ENCODE measurements at regions not wholly inside any gene's neighbourhood (a gene's known extent, or its start where the extent isn't known, plus 50 kb on each side); places are given as distances from the start of the nearest gene placed in this dataset.

- 81% methylated on average over 8 of the region's 8 CpGs for WGBS
- no peaks in the 10 kb centered on the region for H3K36me3 ChIP-seq (ENCODE audit: insufficient read depth)
- no peak for DNase-seq (ENCODE audit: extremely low spot score)
- no peaks in the 10 kb centered on the region for H3K4me1 ChIP-seq (ENCODE audit: insufficient read depth)
- H3K4me3 ChIP-seq (ENCODE audit: low read depth, low read length), result no peak overlapping the region
- H3K27ac ChIP-seq (ENCODE audit: low read depth), result no peak overlapping the region
These were observed 51.5 kb upstream of the PHF21B start for GRCh38 chr22:45061332-45061731.

- no peak overlapping the region for H3K27ac ChIP-seq (ENCODE audit: low read depth)
- no peaks in the 10 kb centered on the region for H3K36me3 ChIP-seq (ENCODE audit: insufficient read depth)
- H3K4me3 ChIP-seq (ENCODE audit: low read depth, low read length), result no peak overlapping the region
- no peaks in the 10 kb centered on the region for H3K4me1 ChIP-seq (ENCODE audit: insufficient read depth)
- WGBS, result 51% methylated on average over 18 of the region's 18 CpGs
- DNase-seq (ENCODE audit: extremely low spot score), result no peak
These were observed 54.8 kb upstream of the PHF21B start for GRCh38 chr22:45064313-45065278.

- WGBS, result 90% methylated on average over 8 of the region's 8 CpGs
These were observed 55.9 kb upstream of the PHF21B start for GRCh38 chr22:45065726-45066125.

DNA sequence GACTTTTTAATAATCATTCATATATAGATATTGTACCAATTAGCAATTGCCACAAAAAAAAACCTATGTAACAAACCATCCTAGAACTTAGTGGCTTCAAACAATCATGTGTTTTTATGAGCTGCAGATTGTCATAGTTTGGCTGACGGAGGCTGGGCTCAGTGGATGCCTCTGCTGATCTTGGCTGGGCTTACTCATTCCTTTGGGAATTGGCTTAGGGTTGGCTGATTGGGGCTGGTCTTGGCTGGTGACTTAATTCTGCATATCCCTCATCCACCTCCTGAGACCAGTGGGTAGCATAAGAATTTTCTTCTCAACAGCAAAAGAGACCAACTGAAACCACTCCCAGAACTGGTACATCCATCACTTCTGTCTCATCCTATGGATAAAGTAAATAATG is 57.9 kb upstream of the PHF21B start:
- no peak for DNase-seq (ENCODE audit: extremely low spot score)
- Histone ChIP-seq H3K36me3 (ENCODE audit: insufficient read depth) (no peaks in the 10 kb centered on the region), H3K4me1 (ENCODE audit: insufficient read depth) (no peaks in the 10 kb centered on the region), H3K27ac (ENCODE audit: low read depth) (no peak overlapping the region), H3K4me3 (ENCODE audit: low read depth, low read length) (no peak overlapping the region)
- WGBS, result 63% methylated on average over 1 of the region's 1 CpG

More at GRCh38 chr22:45065726-45066125, 55.9 kb upstream of the PHF21B start:
- no peak overlapping the region for H3K4me3 ChIP-seq (ENCODE audit: low read depth, low read length)
- no peaks in the 10 kb centered on the region for H3K36me3 ChIP-seq (ENCODE audit: insufficient read depth)
- no peak for DNase-seq (ENCODE audit: extremely low spot score)
- no peaks in the 10 kb centered on the region for H3K4me1 ChIP-seq (ENCODE audit: insufficient read depth)
- H3K27ac ChIP-seq (ENCODE audit: low read depth), result no peak overlapping the region

- 85% methylated on average over 5 of the region's 5 CpGs for WGBS
- Histone ChIP-seq H3K4me3 (ENCODE audit: low read depth, low read length) (no peak overlapping the region), H3K27ac (ENCODE audit: low read depth) (no peak overlapping the region), H3K4me1 (ENCODE audit: insufficient read depth) (no peaks in the 10 kb centered on the region), H3K36me3 (ENCODE audit: insufficient read depth) (no peaks in the 10 kb centered on the region)
- DNase-seq (ENCODE audit: extremely low spot score), result no peak
These were observed 60.1 kb upstream of the PHF21B start for GRCh38 chr22:45069925-45070324.

DNA sequence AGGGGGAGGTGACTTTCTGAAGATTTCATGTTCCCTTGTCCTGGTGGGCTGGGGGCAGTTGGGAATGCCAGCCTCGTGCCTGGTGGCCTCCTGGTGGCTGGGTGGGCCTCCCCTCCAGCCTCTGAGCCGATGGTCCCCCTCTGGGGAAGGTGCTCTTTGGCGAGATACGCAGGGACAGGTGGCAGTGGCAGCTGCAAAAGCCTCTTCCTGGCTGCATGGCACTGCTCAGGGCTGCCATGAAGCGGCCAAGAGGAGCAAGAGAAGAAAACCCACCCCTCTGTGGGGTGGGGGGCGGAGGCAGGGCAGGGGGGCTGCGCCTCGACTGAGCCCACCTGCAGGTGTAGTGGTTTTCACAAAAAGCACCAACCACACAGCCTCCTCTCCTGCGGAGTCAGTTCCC is 61.8 kb upstream of the PHF21B start:
- WGBS, result 56% methylated on average over 9 of the region's 9 CpGs
- Histone ChIP-seq H3K36me3 (ENCODE audit: insufficient read depth) (no peaks in the 10 kb centered on the region), H3K4me1 (ENCODE audit: insufficient read depth) (no peaks in the 10 kb centered on the region), H3K27ac (ENCODE audit: low read depth) (no peak overlapping the region), H3K4me3 (ENCODE audit: low read depth, low read length) (no peak overlapping the region)
- no peak for DNase-seq (ENCODE audit: extremely low spot score)

- DNase-seq (ENCODE audit: extremely low spot score), result no peak
- H3K27ac ChIP-seq (ENCODE audit: low read depth), result no peak overlapping the region
- no peak overlapping the region for H3K4me3 ChIP-seq (ENCODE audit: low read depth, low read length)
- no peaks in the 10 kb centered on the region for H3K4me1 ChIP-seq (ENCODE audit: insufficient read depth)
- no peaks in the 10 kb centered on the region for H3K36me3 ChIP-seq (ENCODE audit: insufficient read depth)
- WGBS, result 22% methylated on average over 17 of the region's 17 CpGs
These were observed 62.6 kb upstream of the PHF21B start for GRCh38 chr22:45072322-45072903.

DNA sequence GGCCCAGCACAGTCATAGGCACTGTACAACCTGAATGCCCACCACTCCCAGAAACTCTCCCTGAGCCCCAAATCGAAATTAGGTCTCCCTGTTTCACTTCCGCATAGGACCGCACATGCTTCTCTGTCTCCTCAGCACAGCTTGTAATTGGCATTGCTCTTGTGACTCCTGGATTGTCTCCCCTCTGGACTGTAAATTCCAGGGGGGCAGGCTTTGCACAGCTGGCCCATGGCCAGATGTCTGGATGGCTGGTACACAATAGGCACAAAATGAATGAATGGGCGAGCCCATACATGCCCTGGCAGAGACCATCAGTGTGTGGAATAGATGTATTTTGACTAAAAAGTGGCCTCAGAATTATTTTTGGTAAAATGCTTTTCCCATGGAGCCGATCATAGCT is 63.3 kb upstream of the PHF21B start:
- Histone ChIP-seq H3K4me3 (ENCODE audit: low read depth, low read length) (no peak overlapping the region), H3K4me1 (ENCODE audit: insufficient read depth) (no peaks in the 10 kb centered on the region), H3K36me3 (ENCODE audit: insufficient read depth) (no peaks in the 10 kb centered on the region), H3K27ac (ENCODE audit: low read depth) (no peak overlapping the region)
- WGBS, result 76% methylated on average over 5 of the region's 5 CpGs
- no peak for DNase-seq (ENCODE audit: extremely low spot score)

- DNase-seq (ENCODE audit: extremely low spot score), result no peak
These were observed 67.5 kb upstream of the PHF21B start for GRCh38 chr22:45077286-45077685.

GRCh38 chr22:45077826-45078334 is 68.1 kb upstream of the PHF21B start:
- Histone ChIP-seq H3K36me3 (ENCODE audit: insufficient read depth) (no peaks in the 10 kb centered on the region), H3K27ac (ENCODE audit: low read depth) (no peak overlapping the region), H3K4me1 (ENCODE audit: insufficient read depth) (no peaks in the 10 kb centered on the region), H3K4me3 (ENCODE audit: low read depth, low read length) (no peak overlapping the region)
- no peak for DNase-seq (ENCODE audit: extremely low spot score)
- 61% methylated on average over 25 of the region's 25 CpGs for WGBS

More at GRCh38 chr22:45077286-45077685, 67.5 kb upstream of the PHF21B start:
- WGBS, result 34% methylated on average over 14 of the region's 14 CpGs
- no peaks in the 10 kb centered on the region for H3K36me3 ChIP-seq (ENCODE audit: insufficient read depth)
- H3K27ac ChIP-seq (ENCODE audit: low read depth), result no peak overlapping the region
- H3K4me1 ChIP-seq (ENCODE audit: insufficient read depth), result no peaks in the 10 kb centered on the region
- H3K4me3 ChIP-seq (ENCODE audit: low read depth, low read length), result no peak overlapping the region

DNA sequence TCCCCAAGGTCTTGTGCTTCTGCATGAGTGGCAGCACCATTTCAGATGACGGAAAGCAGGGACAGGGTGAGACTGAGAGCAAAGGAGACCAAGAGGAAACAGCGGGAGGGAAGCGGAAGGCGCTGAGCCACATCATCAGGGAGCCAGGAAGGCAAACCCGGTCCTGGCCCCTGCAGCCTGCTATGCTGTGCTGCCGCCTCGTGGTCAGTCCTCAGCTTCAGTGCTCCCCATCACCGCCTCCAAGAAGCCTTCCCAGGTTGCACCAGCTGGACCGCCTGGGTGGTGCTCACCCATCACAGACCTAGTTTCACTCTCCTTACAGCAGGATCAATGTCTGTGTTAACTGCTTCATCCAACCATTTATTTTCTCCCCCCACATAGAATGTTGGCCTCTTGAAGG is 73.0 kb upstream of the PHF21B start:
- WGBS, result 41% methylated on average over 9 of the region's 9 CpGs
- no peak for DNase-seq (ENCODE audit: extremely low spot score)
- no peaks in the 10 kb centered on the region for H3K4me1 ChIP-seq (ENCODE audit: insufficient read depth)
- H3K27ac ChIP-seq (ENCODE audit: low read depth), result no peak overlapping the region
- no peaks in the 10 kb centered on the region for H3K36me3 ChIP-seq (ENCODE audit: insufficient read depth)
- no peak overlapping the region for H3K4me3 ChIP-seq (ENCODE audit: low read depth, low read length)

DNA sequence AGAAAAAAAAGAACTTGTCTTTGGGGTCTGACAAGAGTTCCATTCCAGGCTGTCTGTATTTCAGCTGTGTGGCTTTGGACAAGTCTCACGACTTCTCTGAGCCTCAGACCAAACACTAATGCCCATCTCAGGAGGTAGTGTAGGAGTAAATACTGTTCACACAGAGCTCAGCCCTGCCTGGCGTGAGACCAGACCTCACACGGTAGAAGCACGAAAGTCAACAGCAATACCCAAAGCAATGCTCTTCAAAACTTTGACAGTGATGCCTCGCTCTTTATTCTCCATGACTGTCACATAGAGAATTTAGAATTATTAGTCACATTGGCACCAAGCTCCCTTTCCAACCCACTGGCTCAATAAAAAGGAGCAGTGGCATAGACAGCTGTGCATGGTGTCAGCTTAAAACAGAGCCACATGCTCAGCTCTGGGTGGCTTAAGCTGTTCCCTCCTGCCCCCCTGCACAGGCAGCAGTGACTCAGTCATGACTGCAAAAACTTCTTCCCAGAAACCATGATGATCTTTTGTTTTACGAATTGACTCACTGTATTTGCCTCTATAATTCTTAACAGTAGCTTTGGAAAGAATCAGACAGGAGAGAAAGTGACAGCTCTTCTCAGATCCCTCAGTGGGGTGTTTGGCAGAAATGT is 74.0 kb upstream of the PHF21B start:
- 76% methylated on average over 6 of the region's 6 CpGs for WGBS
- no peak overlapping the region for H3K27ac ChIP-seq (ENCODE audit: low read depth)
- no peaks in the 10 kb centered on the region for H3K36me3 ChIP-seq (ENCODE audit: insufficient read depth)
- DNase-seq (ENCODE audit: extremely low spot score), result no peak
- no peak overlapping the region for H3K4me3 ChIP-seq (ENCODE audit: low read depth, low read length)
- H3K4me1 ChIP-seq (ENCODE audit: insufficient read depth), result no peaks in the 10 kb centered on the region

DNA sequence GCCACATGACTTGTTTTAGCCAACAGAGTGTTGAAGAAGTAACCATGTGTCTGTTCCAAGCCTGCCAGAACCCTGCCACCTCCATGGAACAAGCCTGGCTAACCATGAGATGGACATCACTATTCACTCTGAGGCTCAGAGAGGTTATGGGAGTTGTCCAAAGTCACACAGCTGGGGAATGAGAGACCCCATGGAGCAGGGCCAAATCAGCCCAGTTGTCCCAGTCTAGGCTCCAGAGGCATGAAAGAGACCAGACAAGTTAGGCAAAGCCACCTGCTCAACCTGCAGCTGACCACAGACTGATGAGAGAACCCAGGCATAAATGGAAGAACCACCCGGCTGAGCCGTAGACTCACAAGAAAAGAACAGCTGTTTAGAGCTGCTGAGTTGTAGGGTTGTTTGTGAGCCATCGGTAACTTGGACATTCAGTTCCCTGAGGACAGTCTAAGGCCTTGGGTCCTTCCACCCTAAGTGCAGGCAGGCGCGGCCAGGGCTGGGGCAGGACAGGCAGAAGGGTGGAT is 74.7 kb upstream of the PHF21B start:
- 90% methylated on average over 5 of the region's 5 CpGs for WGBS
- Histone ChIP-seq H3K4me1 (ENCODE audit: insufficient read depth) (no peaks in the 10 kb centered on the region), H3K27ac (ENCODE audit: low read depth) (no peak overlapping the region), H3K4me3 (ENCODE audit: low read depth, low read length) (no peak overlapping the region), H3K36me3 (ENCODE audit: insufficient read depth) (no peaks in the 10 kb centered on the region)
- no peak for DNase-seq (ENCODE audit: extremely low spot score)
